ENCODE measurements at regions not wholly inside any gene's neighbourhood (a gene's known extent, or its start where the extent isn't known, plus 50 kb on each side); places are given as distances from the start of the nearest gene placed in this dataset.

GRCh38 chr5:8188874-8189565, 320.1 kb downstream of the MTRR start:
- no peak for TF ChIP-seq CTCF (IDR thresholded peaks at IDR 0.05)

GRCh38 chr5:8192840-8193239, 323.9 kb downstream of the MTRR start:
- no peak for TF ChIP-seq CTCF (IDR thresholded peaks at IDR 0.05)

- no peak for TF ChIP-seq CTCF (IDR thresholded peaks at IDR 0.05)
Measured at GRCh38 chr5:8196061-8196460, 327.1 kb downstream of the MTRR start.

DNA sequence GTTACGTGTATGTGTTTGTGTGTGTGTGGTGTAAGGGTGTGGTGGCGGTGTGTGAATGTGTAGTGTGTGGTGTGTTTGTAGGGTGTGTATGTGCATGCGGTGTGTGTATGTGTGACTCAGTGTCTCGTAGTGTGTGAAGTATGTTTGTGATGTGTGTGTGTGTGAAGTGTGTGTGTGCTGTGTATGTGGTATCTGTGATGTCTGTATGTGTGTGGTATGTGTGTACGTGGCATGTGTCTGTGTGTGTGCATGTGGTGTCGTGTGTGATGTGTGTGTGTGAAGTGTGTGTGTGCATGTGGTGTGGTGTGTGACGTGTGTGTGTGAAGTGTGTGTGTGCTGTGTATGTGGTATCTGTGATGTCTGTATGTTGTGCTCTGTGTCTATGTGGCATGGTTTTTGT, 339.4 kb downstream of the MTRR start:
- TF ChIP-seq CTCF (IDR thresholded peaks at IDR 0.05) = no peak

GRCh38 chr5:8209500-8209899, 340.6 kb downstream of the MTRR start:
- no peak for TF ChIP-seq CTCF (IDR thresholded peaks at IDR 0.05)

DNA sequence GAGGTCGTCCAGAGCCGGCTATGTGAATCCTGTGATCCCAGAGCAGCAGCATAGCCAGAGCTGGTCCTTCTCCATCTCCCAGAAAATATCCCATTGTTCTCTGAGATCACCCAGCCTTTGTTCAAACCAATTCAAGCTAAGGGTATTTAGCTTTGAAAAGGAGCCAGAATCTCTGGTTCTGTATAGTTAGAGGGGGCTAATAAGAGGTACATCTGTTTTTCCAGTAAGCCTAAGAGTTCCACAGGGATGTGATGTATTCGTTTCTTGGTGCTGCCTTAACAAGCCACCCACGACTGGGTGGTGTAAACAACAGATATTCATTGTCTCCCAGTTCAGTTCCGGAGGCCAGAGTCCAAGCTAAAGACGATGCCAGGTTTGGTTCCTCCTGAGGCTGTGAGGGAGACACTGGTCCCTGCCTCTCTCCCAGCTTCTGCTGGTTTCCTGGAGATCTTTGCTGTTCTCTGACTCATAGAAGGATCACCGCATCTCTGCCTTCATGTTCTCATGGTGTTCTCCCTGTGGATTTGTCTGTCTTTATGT, 344.8 kb downstream of the MTRR start:
- no peak for TF ChIP-seq CTCF (IDR thresholded peaks at IDR 0.05)

- no peak for TF ChIP-seq CTCF (IDR thresholded peaks at IDR 0.05)
Measured at GRCh38 chr5:8216921-8217320, 348.0 kb downstream of the MTRR start.

GRCh38 chr5:8226148-8226547, 357.2 kb downstream of the MTRR start:
- TF ChIP-seq CTCF (IDR thresholded peaks at IDR 0.05) = no peak

All from LNCAP (cell line).